ENCODE measurements at regions not wholly inside any gene's neighbourhood (a gene's known extent, or its start where the extent isn't known, plus 50 kb on each side); places are given as distances from the start of the nearest gene placed in this dataset.
"Not testable (repeated sequence)": the region's sequence is repeated elsewhere in the genome, so short reads cannot be mapped to it uniquely, and the experiment has no call there.

DNA sequence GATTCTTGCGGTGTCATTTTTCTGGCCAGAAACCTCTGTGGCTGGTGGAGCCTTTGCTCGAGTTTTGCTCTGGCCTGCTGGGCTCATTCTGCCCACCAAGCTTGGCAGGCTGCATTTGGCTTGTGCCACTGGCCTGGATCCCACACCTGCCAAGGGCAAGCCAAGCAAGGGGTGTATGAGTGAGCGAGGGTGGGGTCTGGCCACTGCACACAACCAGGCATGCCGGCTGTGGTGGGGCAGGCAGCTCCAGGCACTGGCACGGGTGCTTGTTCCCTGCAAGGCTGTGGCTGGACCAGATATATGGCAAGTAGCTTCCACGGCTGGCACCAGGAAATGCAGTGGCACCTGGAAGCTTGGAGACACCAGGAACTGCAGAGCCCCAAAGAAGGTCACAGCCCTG, 68.6 kb upstream of the PPP3CA start:
- no peak for DNase-seq

DNA sequence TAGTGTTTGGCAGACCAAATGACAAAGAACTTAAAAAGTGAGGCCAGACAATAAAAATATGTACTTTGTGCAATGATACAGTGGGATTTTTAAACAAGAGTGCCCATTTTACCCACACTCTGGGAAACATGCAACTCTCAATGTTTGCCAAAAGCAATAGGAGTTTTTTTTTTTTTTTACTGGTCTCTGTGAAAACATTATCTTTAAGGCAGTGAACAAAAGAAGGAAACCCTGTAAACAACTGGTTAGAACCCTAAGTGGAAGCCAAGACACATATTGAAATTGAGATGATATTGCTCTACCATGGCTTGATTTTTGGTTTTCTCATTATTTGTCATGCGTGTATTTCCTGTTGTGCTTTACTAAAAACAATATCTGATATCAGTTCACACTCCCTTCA, 67.2 kb upstream of the PPP3CA start:
- no peak for DNase-seq

GRCh38 chr4:101411926-101412325, 64.6 kb upstream of the PPP3CA start:
- no peak for DNase-seq

- DNase-seq = not testable (repeated sequence)
These were observed 64.1 kb upstream of the PPP3CA start for GRCh38 chr4:101411281-101411910.

DNA sequence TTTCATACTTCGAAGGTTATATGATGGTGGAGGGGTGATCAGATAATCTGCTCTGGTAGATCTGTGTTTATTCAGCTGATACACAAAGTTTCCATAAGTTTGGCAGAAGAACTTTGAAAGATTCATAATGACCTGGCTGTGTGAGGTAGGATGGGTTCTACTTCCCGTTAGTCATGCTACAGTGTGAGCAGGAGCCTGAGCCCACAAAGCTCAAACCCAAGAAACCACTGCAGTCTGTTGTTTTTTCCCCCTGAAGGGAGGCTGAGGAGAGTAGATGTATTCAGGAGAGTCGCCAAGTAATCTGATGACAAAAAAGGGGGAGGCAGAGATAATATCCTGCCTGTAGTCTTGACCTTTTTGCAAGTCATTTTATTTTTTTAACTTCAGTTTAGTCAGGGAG, 52.8 kb upstream of the PPP3CA start:
- no peak for DNase-seq

DNA sequence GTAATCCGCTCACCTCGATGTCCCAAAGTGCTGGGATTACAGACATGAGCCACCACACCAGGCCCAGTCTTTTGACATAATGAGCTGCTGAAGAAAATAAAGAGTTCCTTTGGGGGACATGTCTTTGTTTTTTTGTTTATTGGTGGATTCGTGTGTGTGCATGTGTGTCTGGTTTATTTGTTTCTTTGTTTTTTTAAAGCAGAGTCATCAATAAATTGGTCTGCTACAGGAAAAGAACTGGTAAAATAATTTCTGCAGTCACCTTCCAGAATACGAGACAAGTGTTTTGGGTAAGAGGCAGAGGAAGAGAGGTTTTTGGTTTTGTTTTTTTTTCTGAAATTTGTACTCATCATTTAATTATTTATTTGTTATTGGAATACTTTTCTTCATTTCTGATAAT, 51.5 kb upstream of the PPP3CA start:
- DNase-seq = no peak
